Loucy (cell line): ENCODE measurements at regions not wholly inside any gene's neighbourhood (a gene's known extent, or its start where the extent isn't known, plus 50 kb on each side); places are given as distances from the start of the nearest gene placed in this dataset.
"Not testable (repeated sequence)": the region's sequence is repeated elsewhere in the genome, so short reads cannot be mapped to it uniquely, and the experiment has no call there.

Experiments used
- H2AFZ ChIP-seq: fragments of 200-600 bp; sonication (generic); 2 replicates; pipeline ENCODE4 v1.6.0; 2016; ENCODE audit warnings: antibody characterized with exemption, mild to moderate bottlenecking, low read length, moderate library complexity
- H3F3A ChIP-seq: fragments of 200-600 bp; 2 replicates; pipeline ENCODE4 v1.6.0; 2016; ENCODE audit warnings: antibody characterized with exemption, low read depth, mild to moderate bottlenecking
- H3K27me3 ChIP-seq: fragments of 200-600 bp; sonication (generic); 2 replicates; pipeline ENCODE4 v1.6.1; 2014; ENCODE audit warnings: low read length, mild to moderate bottlenecking; ENCODE audit not compliant: insufficient read depth, poor library complexity, severe bottlenecking
- H3K36me3 ChIP-seq: fragments of 200-600 bp; sonication (generic); 2 replicates; pipeline ENCODE4 v1.6.1; 2016; ENCODE audit warnings: low read length; ENCODE audit not compliant: insufficient read depth
- H3K4me1 ChIP-seq: fragments of 200-600 bp; sonication (generic); 2 replicates; pipeline ENCODE4 v1.5.1; 2014; ENCODE audit warnings: low read length, mild to moderate bottlenecking; ENCODE audit not compliant: insufficient read depth, poor library complexity, severe bottlenecking
- H3K4me2 ChIP-seq: fragments of 200-600 bp; sonication (generic); 2 replicates; pipeline ENCODE4 v1.6.0; 2014; ENCODE audit warnings: antibody characterized with exemption, low read length, low read depth, mild to moderate bottlenecking; ENCODE audit not compliant: poor library complexity, severe bottlenecking
- H3K4me3 ChIP-seq: fragments of 200-600 bp; sonication (generic); 2 replicates; pipeline ENCODE4 v1.5.1; 2014; ENCODE audit warnings: low read length, mild to moderate bottlenecking, mixed read lengths; ENCODE audit not compliant: poor library complexity, severe bottlenecking
- H3K79me2 ChIP-seq: fragments of 200-600 bp; sonication (generic); 2 replicates; pipeline ENCODE4 v1.6.1; 2014; ENCODE audit warnings: low read length; ENCODE audit not compliant: insufficient read depth
- H3K9ac ChIP-seq: fragments of 200-600 bp; sonication (generic); 2 replicates; pipeline ENCODE4 v1.6.0; 2014; ENCODE audit warnings: mild to moderate bottlenecking, low read depth, low read length, moderate library complexity; ENCODE audit not compliant: poor library complexity, severe bottlenecking
- H3K9me2 ChIP-seq: fragments of 200-600 bp; sonication (generic); replicated peaks from 2 replicates; pipeline ENCODE4 v1.6.1; 2016; ENCODE audit warnings: low read depth, low read length, mixed read lengths
- H3K9me3 ChIP-seq: fragments of 200-600 bp; sonication (generic); 2 replicates; pipeline ENCODE4 v1.6.1; 2014; ENCODE audit warnings: mild to moderate bottlenecking, antibody characterized with exemption, low read length, low read depth; ENCODE audit not compliant: insufficient read depth
- H4K20me1 ChIP-seq: fragments of 200-600 bp; sonication (generic); 2 replicates; pipeline ENCODE4 v1.6.0; 2014; ENCODE audit warnings: antibody characterized with exemption, low read length, mild to moderate bottlenecking; ENCODE audit not compliant: insufficient read depth, poor library complexity, severe bottlenecking
- CTCF ChIP-seq: fragments of 200-600 bp; sonication (generic); conservative IDR thresholded peaks from 2 replicates; pipeline ENCODE4 v1.5.1; 2014; ENCODE audit warnings: mild to moderate bottlenecking, antibody characterized with exemption, low read length
- EZH2phosphoT487 ChIP-seq: fragments of 200-600 bp; IDR thresholded peaks from 2 replicates; pipeline ENCODE4 v1.6.1; 2018; ENCODE audit warnings: antibody characterized with exemption, mild to moderate bottlenecking, moderate library complexity, borderline replicate concordance

- TF ChIP-seq CTCF (no peak), EZH2phosphoT487 (no peak)
- H3K36me3 ChIP-seq, result no peaks in the 10 kb centered on the region
- H3K79me2 ChIP-seq, result no peaks in the 10 kb centered on the region
- H4K20me1 ChIP-seq, result no peaks in the 10 kb centered on the region
- H3K4me3 ChIP-seq, result no peak overlapping the region
- H3K4me2 ChIP-seq, result no peak overlapping the region
- H3F3A ChIP-seq, result no peaks in the 10 kb centered on the region
- H3K4me1 ChIP-seq, result no peaks in the 10 kb centered on the region
- no peaks in the 10 kb centered on the region for H3K9me2 ChIP-seq
- no peak overlapping the region for H3K9ac ChIP-seq
- no peak overlapping the region for H2AFZ ChIP-seq
- no peaks in the 10 kb centered on the region for H3K27me3 ChIP-seq
- H3K9me3 ChIP-seq, result peaks cover 4% of the 10 kb centered on the region; the same call in 1 of the 2 replicates
These were observed 167.6 kb downstream of the THBS2 start for GRCh38 chr6:169086020-169086419.

GRCh38 chr6:169085466-169085865 is 168.2 kb downstream of the THBS2 start:
- Histone ChIP-seq H3K36me3 (no peaks in the 10 kb centered on the region), H3K9me2 (no peaks in the 10 kb centered on the region), H4K20me1 (no peaks in the 10 kb centered on the region), H3K4me1 (no peaks in the 10 kb centered on the region), H3K4me2 (no peak overlapping the region), H3K4me3 (no peak overlapping the region), H3K27me3 (no peaks in the 10 kb centered on the region), H3K9me3 (peaks cover 4% of the 10 kb centered on the region; the same call in 1 of the 2 replicates), H3K9ac (no peak overlapping the region), H3K79me2 (no peaks in the 10 kb centered on the region), H2AFZ (no peak overlapping the region), H3F3A (no peaks in the 10 kb centered on the region)
- TF ChIP-seq EZH2phosphoT487, result no peak
- no peak for TF ChIP-seq CTCF

- H3F3A ChIP-seq, H3K4me3 ChIP-seq, H3K9ac ChIP-seq, H3K9me2 ChIP-seq, H4K20me1 ChIP-seq, H3K36me3 ChIP-seq, H3K79me2 ChIP-seq, H3K9me3 ChIP-seq, H2AFZ ChIP-seq, H3K4me2 ChIP-seq, H3K27me3 ChIP-seq, H3K4me1 ChIP-seq: not testable (repeated sequence)
These were observed 169.1 kb downstream of the THBS2 start for GRCh38 chr6:169084557-169084956.

- H3K9me2 ChIP-seq, result no peaks in the 10 kb centered on the region
- H3K36me3 ChIP-seq, result no peaks in the 10 kb centered on the region
- no peak overlapping the region for H2AFZ ChIP-seq
- H3K9ac ChIP-seq, result no peak overlapping the region
- no peaks in the 10 kb centered on the region for H3K4me1 ChIP-seq
- no peaks in the 10 kb centered on the region for H3K79me2 ChIP-seq
- TF ChIP-seq EZH2phosphoT487, result no peak
- H3K4me3 ChIP-seq, result no peak overlapping the region
- peaks cover 4% of the 10 kb centered on the region; the same call in 1 of the 2 replicates for H3K9me3 ChIP-seq
- no peak overlapping the region for H3K4me2 ChIP-seq
- H3F3A ChIP-seq, result no peaks in the 10 kb centered on the region
- H3K27me3 ChIP-seq, result no peaks in the 10 kb centered on the region
- no peaks in the 10 kb centered on the region for H4K20me1 ChIP-seq
These were observed 169.6 kb downstream of the THBS2 start for GRCh38 chr6:169084067-169084466.
